ENCODE measurements at regions not wholly inside any gene's neighbourhood (a gene's known extent, or its start where the extent isn't known, plus 50 kb on each side); places are given as distances from the start of the nearest gene placed in this dataset.
"Not testable (repeated sequence)": the region's sequence is repeated elsewhere in the genome, so short reads cannot be mapped to it uniquely, and the experiment has no call there.

GRCh38 chr1:166391279-166392066, 224.7 kb upstream of the FAM78B start:
- Mint-ChIP-seq H3K4me1 (no peaks in the 10 kb centered on the region), H3K36me3 (no peaks in the 10 kb centered on the region), H3K4me3 (no peak overlapping the region), H3K27me3 (ENCODE audit: low read depth) (peaks cover 2% of the 10 kb centered on the region), H3K9me3 (no peaks in the 10 kb centered on the region), H3K27ac (no peak overlapping the region)
- TF ChIP-seq CTCF (IDR thresholded peaks at IDR 0.05; ENCODE audit: unreplicated experiment): no peak
- DNase-seq (ENCODE audit: low spot score in 2 of 2, unreplicated experiment in 2 of 2): no peak

GRCh38 chr1:166395729-166396128, 228.9 kb upstream of the FAM78B start:
- no peak for DNase-seq (ENCODE audit: low spot score in 2 of 2, unreplicated experiment in 2 of 2)
- no peak for TF ChIP-seq CTCF (IDR thresholded peaks at IDR 0.05; ENCODE audit: unreplicated experiment)
- Mint-ChIP-seq H3K9me3 (no peaks in the 10 kb centered on the region), H3K4me1 (no peaks in the 10 kb centered on the region), H3K27me3 (ENCODE audit: low read depth) (no peaks in the 10 kb centered on the region), H3K36me3 (no peaks in the 10 kb centered on the region), H3K27ac (no peak overlapping the region), H3K4me3 (no peak overlapping the region)

- H3K27me3 Mint-ChIP-seq (ENCODE audit: low read depth); H3K4me1 Mint-ChIP-seq; H3K4me3 Mint-ChIP-seq; H3K27ac Mint-ChIP-seq; DNase-seq (ENCODE audit: low spot score in 2 of 2, unreplicated experiment in 2 of 2); H3K36me3 Mint-ChIP-seq: not testable (repeated sequence)
- H3K9me3 Mint-ChIP-seq: peaks cover 57% of the 10 kb centered on the region
These were observed 242.7 kb upstream of the FAM78B start for GRCh38 chr1:166409253-166410082.

GRCh38 chr1:166410083-166410385, 243.2 kb upstream of the FAM78B start:
- Mint-ChIP-seq H3K4me3 (no peak overlapping the region), H3K4me1 (no peaks in the 10 kb centered on the region), H3K36me3 (no peaks in the 10 kb centered on the region), H3K27me3 (ENCODE audit: low read depth) (no peaks in the 10 kb centered on the region), H3K9me3 (peaks cover 62% of the 10 kb centered on the region), H3K27ac (no peak overlapping the region)
- TF ChIP-seq CTCF (IDR thresholded peaks at IDR 0.05; ENCODE audit: unreplicated experiment): no peak
- no peak for DNase-seq (ENCODE audit: low spot score in 2 of 2, unreplicated experiment in 2 of 2)

GRCh38 chr1:166416831-166417230, 250.0 kb upstream of the FAM78B start:
- not testable (repeated sequence) for H3K27ac Mint-ChIP-seq; DNase-seq (ENCODE audit: low spot score in 2 of 2, unreplicated experiment in 2 of 2); H3K4me3 Mint-ChIP-seq; H3K36me3 Mint-ChIP-seq; H3K4me1 Mint-ChIP-seq; H3K27me3 Mint-ChIP-seq (ENCODE audit: low read depth)
- peaks cover 39% of the 10 kb centered on the region for H3K9me3 Mint-ChIP-seq

GRCh38 chr1:166418344-166418933, 251.6 kb upstream of the FAM78B start:
- Mint-ChIP-seq H3K4me3 (no peak overlapping the region), H3K27me3 (ENCODE audit: low read depth) (peaks cover 2% of the 10 kb centered on the region), H3K27ac (no peak overlapping the region), H3K4me1 (no peaks in the 10 kb centered on the region), H3K36me3 (no peaks in the 10 kb centered on the region), H3K9me3 (peaks cover 32% of the 10 kb centered on the region)
- DNase-seq (ENCODE audit: low spot score in 2 of 2, unreplicated experiment in 2 of 2): no peak
- no peak for TF ChIP-seq CTCF (IDR thresholded peaks at IDR 0.05; ENCODE audit: unreplicated experiment)

- H3K4me3 Mint-ChIP-seq; H3K4me1 Mint-ChIP-seq; DNase-seq (ENCODE audit: low spot score in 2 of 2, unreplicated experiment in 2 of 2); H3K9me3 Mint-ChIP-seq; H3K27ac Mint-ChIP-seq; H3K36me3 Mint-ChIP-seq; H3K27me3 Mint-ChIP-seq (ENCODE audit: low read depth): not testable (repeated sequence)
These were observed 255.8 kb upstream of the FAM78B start for GRCh38 chr1:166422586-166422985.
